A673 (cell line): ENCODE measurements at regions not wholly inside any gene's neighbourhood (a gene's known extent, or its start where the extent isn't known, plus 50 kb on each side); places are given as distances from the start of the nearest gene placed in this dataset.

Source experiments
- EZH2 ChIP-seq: fragments of 200-600 bp; sonication (generic); IDR thresholded peaks from 2 replicates; pipeline ENCODE4 v1.6.1; 2017; ENCODE audit warnings: borderline replicate concordance, low read depth, mild to moderate bottlenecking, mixed read lengths, antibody characterized with exemption, low read length; ENCODE audit not compliant: poor library complexity, severe bottlenecking
- TF ChIP-seq, protein P1 (sequence below): fragments of 300-800, 200-600 bp; sonication (generic); conservative IDR thresholded peaks from 2 replicates; pipeline ENCODE4 v1.5.1; 2017; ENCODE audit warnings: low read depth, mild to moderate bottlenecking, antibody characterized with exemption, low read length, moderate library complexity, mixed read lengths

DNA sequence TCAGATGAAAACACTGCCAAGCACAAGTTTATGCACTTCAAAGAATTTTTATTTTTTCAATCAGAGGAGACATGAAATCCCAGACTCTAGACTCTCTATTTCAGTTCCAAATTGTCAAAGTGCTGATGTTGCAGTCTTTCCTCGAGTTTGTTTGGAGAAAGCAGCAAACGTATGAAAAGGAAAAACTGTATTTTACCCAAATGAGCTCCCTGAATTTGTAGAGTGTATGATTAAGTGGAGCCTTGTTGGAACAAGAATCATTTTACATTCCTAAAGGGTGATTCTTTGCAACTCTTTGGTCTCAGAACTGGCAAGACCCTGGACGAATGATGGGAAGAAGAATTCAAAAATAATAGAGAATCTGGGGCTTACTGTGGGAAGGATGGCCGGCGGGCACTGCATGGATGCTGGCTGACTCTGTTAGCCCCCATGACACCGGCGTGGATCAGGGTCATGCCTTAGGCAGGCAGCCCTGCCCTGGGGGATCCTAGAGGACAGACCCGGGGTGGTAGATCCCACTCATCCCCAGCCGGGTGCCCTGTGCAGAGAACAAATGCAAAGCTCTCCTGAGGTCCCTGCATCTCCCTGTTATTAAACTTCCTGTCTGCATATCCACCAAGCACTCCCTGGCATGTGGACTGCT is 207.4 kb downstream of the FNDC1 start:
- TF ChIP-seq, protein P1, sequence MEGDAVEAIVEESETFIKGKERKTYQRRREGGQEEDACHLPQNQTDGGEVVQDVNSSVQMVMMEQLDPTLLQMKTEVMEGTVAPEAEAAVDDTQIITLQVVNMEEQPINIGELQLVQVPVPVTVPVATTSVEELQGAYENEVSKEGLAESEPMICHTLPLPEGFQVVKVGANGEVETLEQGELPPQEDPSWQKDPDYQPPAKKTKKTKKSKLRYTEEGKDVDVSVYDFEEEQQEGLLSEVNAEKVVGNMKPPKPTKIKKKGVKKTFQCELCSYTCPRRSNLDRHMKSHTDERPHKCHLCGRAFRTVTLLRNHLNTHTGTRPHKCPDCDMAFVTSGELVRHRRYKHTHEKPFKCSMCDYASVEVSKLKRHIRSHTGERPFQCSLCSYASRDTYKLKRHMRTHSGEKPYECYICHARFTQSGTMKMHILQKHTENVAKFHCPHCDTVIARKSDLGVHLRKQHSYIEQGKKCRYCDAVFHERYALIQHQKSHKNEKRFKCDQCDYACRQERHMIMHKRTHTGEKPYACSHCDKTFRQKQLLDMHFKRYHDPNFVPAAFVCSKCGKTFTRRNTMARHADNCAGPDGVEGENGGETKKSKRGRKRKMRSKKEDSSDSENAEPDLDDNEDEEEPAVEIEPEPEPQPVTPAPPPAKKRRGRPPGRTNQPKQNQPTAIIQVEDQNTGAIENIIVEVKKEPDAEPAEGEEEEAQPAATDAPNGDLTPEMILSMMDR: no peak
- no peak for TF ChIP-seq EZH2
